ENCODE measurements at regions not wholly inside any gene's neighbourhood (a gene's known extent, or its start where the extent isn't known, plus 50 kb on each side); places are given as distances from the start of the nearest gene placed in this dataset.

- Mint-ChIP-seq H3K4me1 (no peaks in the 10 kb centered on the region), H3K36me3 (no peaks in the 10 kb centered on the region), H3K9me3 (peaks cover 0 to 3% (median 0%) of the 10 kb centered on the region in 3 donors), H3K4me3 (no peak overlapping the region), H3K27ac (no peak overlapping the region), H3K27me3 (peaks cover 1% of the 10 kb centered on the region)
These were observed 110.0 kb upstream of the CDIN1 start for GRCh38 chr15:36469311-36469966.

GRCh38 chr15:36472672-36473071 lies 106.8 kb upstream of the CDIN1 start:
- Mint-ChIP-seq H3K27ac (no peak overlapping the region), H3K4me3 (no peak overlapping the region), H3K4me1 (no peaks in the 10 kb centered on the region), H3K9me3 (peaks cover 0 to 3% (median 0%) of the 10 kb centered on the region in 3 donors), H3K36me3 (no peaks in the 10 kb centered on the region), H3K27me3 (no peaks in the 10 kb centered on the region)

GRCh38 chr15:36478561-36478960 lies 100.9 kb upstream of the CDIN1 start:
- no peaks in the 10 kb centered on the region for H3K9me3 Mint-ChIP-seq
- H3K36me3 Mint-ChIP-seq, result no peaks in the 10 kb centered on the region
- H3K27ac Mint-ChIP-seq, result no peak overlapping the region

GRCh38 chr15:36479200-36479896 lies 100.1 kb upstream of the CDIN1 start:
- H3K4me1 Mint-ChIP-seq, result no peaks in the 10 kb centered on the region
- no peaks in the 10 kb centered on the region for H3K27me3 Mint-ChIP-seq
- no peaks in the 10 kb centered on the region for H3K9me3 Mint-ChIP-seq
- H3K36me3 Mint-ChIP-seq, result no peaks in the 10 kb centered on the region
- H3K4me3 Mint-ChIP-seq, result no peak overlapping the region
- no peak overlapping the region for H3K27ac Mint-ChIP-seq

More at GRCh38 chr15:36478561-36478960, 100.9 kb upstream of the CDIN1 start:
- Mint-ChIP-seq H3K27me3 (no peaks in the 10 kb centered on the region), H3K4me3 (no peak overlapping the region), H3K4me1 (no peaks in the 10 kb centered on the region)

- no peaks in the 10 kb centered on the region for H3K27me3 Mint-ChIP-seq
- no peaks in the 10 kb centered on the region for H3K9me3 Mint-ChIP-seq
- no peaks in the 10 kb centered on the region for H3K4me1 Mint-ChIP-seq
- no peaks in the 10 kb centered on the region for H3K36me3 Mint-ChIP-seq
- no peak overlapping the region for H3K4me3 Mint-ChIP-seq
- H3K27ac Mint-ChIP-seq, result no peak overlapping the region
These were observed 98.3 kb upstream of the CDIN1 start for GRCh38 chr15:36481156-36481555.

GRCh38 chr15:36483409-36483808 lies 96.0 kb upstream of the CDIN1 start:
- Mint-ChIP-seq H3K4me3 (no peak overlapping the region), H3K36me3 (no peaks in the 10 kb centered on the region), H3K27ac (no peak overlapping the region), H3K9me3 (no peaks in the 10 kb centered on the region), H3K27me3 (peaks cover 1% of the 10 kb centered on the region), H3K4me1 (no peaks in the 10 kb centered on the region)

GRCh38 chr15:36484038-36484778 lies 95.2 kb upstream of the CDIN1 start:
- H3K4me1 Mint-ChIP-seq, result no peaks in the 10 kb centered on the region
- H3K9me3 Mint-ChIP-seq, result no peaks in the 10 kb centered on the region
- no peaks in the 10 kb centered on the region for H3K36me3 Mint-ChIP-seq
- H3K27ac Mint-ChIP-seq, result no peak overlapping the region
- H3K27me3 Mint-ChIP-seq, result peaks cover 1% of the 10 kb centered on the region
- no peak overlapping the region for H3K4me3 Mint-ChIP-seq

- Mint-ChIP-seq H3K9me3 (no peaks in the 10 kb centered on the region), H3K27ac (no peak overlapping the region), H3K27me3 (peaks cover 3% of the 10 kb centered on the region), H3K36me3 (no peaks in the 10 kb centered on the region), H3K4me3 (no peak overlapping the region), H3K4me1 (no peaks in the 10 kb centered on the region)
These were observed 87.5 kb upstream of the CDIN1 start for GRCh38 chr15:36491912-36492311.

- H3K27me3 Mint-ChIP-seq, result peaks cover 2% of the 10 kb centered on the region
- H3K9me3 Mint-ChIP-seq, result no peaks in the 10 kb centered on the region
- no peaks in the 10 kb centered on the region for H3K36me3 Mint-ChIP-seq
- no peaks in the 10 kb centered on the region for H3K4me1 Mint-ChIP-seq
- H3K4me3 Mint-ChIP-seq, result no peak overlapping the region
- no peak overlapping the region for H3K27ac Mint-ChIP-seq
These were observed 83.9 kb upstream of the CDIN1 start for GRCh38 chr15:36495456-36495991.

- Mint-ChIP-seq H3K4me3 (no peak overlapping the region), H3K27me3 (peaks cover 2% of the 10 kb centered on the region), H3K9me3 (peaks cover 0 to 1% (median 0%) of the 10 kb centered on the region in 3 donors), H3K27ac (no peak overlapping the region), H3K36me3 (no peaks in the 10 kb centered on the region), H3K4me1 (peaks cover 0 to 1% (median 0%) of the 10 kb centered on the region in 3 donors)
These were observed 81.5 kb upstream of the CDIN1 start for GRCh38 chr15:36497901-36498300.

- Mint-ChIP-seq H3K36me3 (no peaks in the 10 kb centered on the region), H3K4me1 (peaks cover 0 to 1% (median 0%) of the 10 kb centered on the region in 3 donors), H3K27me3 (peaks cover 2% of the 10 kb centered on the region), H3K9me3 (peaks cover 0 to 1% (median 0%) of the 10 kb centered on the region in 3 donors), H3K27ac (no peak overlapping the region), H3K4me3 (no peak overlapping the region)
These were observed 81.0 kb upstream of the CDIN1 start for GRCh38 chr15:36498401-36498800.

- Mint-ChIP-seq H3K4me1 (peaks cover 0 to 1% (median 0%) of the 10 kb centered on the region in 3 donors), H3K36me3 (no peaks in the 10 kb centered on the region), H3K27me3 (peaks cover 3% of the 10 kb centered on the region), H3K27ac (no peak overlapping the region), H3K9me3 (peaks cover 0 to 1% (median 0%) of the 10 kb centered on the region in 3 donors), H3K4me3 (no peak overlapping the region)
These were observed 80.5 kb upstream of the CDIN1 start for GRCh38 chr15:36498916-36499315.

GRCh38 chr15:36499412-36500389 lies 79.7 kb upstream of the CDIN1 start:
- Mint-ChIP-seq H3K36me3 (no peaks in the 10 kb centered on the region), H3K4me3 (no peak overlapping the region), H3K9me3 (peaks cover 0 to 1% (median 0%) of the 10 kb centered on the region in 3 donors), H3K27ac (no peak overlapping the region), H3K4me1 (peaks cover 0 to 1% (median 0%) of the 10 kb centered on the region in 3 donors), H3K27me3 (peaks cover 1% of the 10 kb centered on the region)

- Mint-ChIP-seq H3K9me3 (peaks cover 0 to 1% (median 0%) of the 10 kb centered on the region in 3 donors), H3K36me3 (no peaks in the 10 kb centered on the region), H3K27ac (no peak overlapping the region), H3K27me3 (peaks cover 1% of the 10 kb centered on the region), H3K4me3 (no peak overlapping the region), H3K4me1 (peaks cover 0 to 1% (median 0%) of the 10 kb centered on the region in 3 donors)
These were observed 78.3 kb upstream of the CDIN1 start for GRCh38 chr15:36501063-36501678.

All from IgD-negative memory B cell (primary cell).